ENCODE measurements at regions not wholly inside any gene's neighbourhood (a gene's known extent, or its start where the extent isn't known, plus 50 kb on each side); places are given as distances from the start of the nearest gene placed in this dataset.

DNA sequence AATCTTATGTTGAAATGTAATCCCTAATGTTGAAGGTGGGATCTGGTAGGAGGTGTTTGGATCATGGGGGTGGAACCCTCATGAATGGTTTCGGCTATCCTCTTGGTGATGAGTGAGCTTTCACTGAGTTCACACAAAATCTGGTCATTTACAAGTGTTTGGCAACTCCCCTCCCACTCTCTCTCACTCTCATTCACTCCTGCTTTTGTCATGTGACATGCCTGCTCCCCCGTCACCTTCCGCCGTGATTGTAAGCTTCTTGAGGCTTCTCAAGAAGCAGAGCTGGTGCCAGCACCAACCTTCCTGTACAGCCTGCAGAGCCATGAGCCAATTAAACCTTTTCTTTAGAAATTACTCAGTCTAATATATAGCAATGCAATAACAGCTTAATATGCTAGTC is 245.4 kb downstream of the BMP4 start:
- no peak overlapping the region for H3K4me3 ChIP-seq (ENCODE audit: control insufficient read depth in 2 of 3, extremely low read depth in 1 of 3, insufficient read depth in 2 of 3, low read depth in 1 of 3, low read length in 3 of 3)
- DNase-seq (ENCODE audit: low read depth, low spot score) = no peak
- TF ChIP-seq EZH2 (IDR thresholded peaks at IDR 0.05; ENCODE audit: low read length) = no peak
- TF ChIP-seq CTCF (optimal IDR thresholded peaks at IDR 0.05 in 1 of 3, IDR thresholded peaks at IDR 0.05 in 1 of 3, conservative IDR thresholded peaks at IDR 0.05 in 1 of 3; ENCODE audit: extremely low read depth in 1 of 3, insufficient read depth in 2 of 3, low read length in 3 of 3) = no peak
- H3K36me3 ChIP-seq (ENCODE audit: control insufficient read depth in 2 of 2, extremely low read depth in 1 of 2, insufficient read depth in 2 of 2, low read length in 2 of 2) = no peaks in the 10 kb centered on the region
- H3K4me2 ChIP-seq (ENCODE audit: control insufficient read depth, extremely low read depth, insufficient read depth, low read depth, low read length) = no peak overlapping the region
- peaks cover 4% of the 10 kb centered on the region for H3K4me1 ChIP-seq (ENCODE audit: control insufficient read depth, extremely low read depth, insufficient read depth, low read length)
- no peak overlapping the region for H3K27ac ChIP-seq (ENCODE audit: control insufficient read depth, insufficient read depth, low read length)
- H3K27me3 ChIP-seq (ENCODE audit: control insufficient read depth, extremely low read depth, insufficient read depth, low read length) = no peaks in the 10 kb centered on the region
- H3K9me3 ChIP-seq (ENCODE audit: control insufficient read depth, low read depth, low read length) = no peaks in the 10 kb centered on the region
- H4K20me1 ChIP-seq (ENCODE audit: control insufficient read depth, extremely low read depth, insufficient read depth, low read length) = no peaks in the 10 kb centered on the region
- dilution Hi-C loops (cut with MboI; ENCODE audit: extremely low pct_ligation_motif_present, low sequenced_read_pairs) = no loop called here
- no peak overlapping the region for H2AFZ ChIP-seq (ENCODE audit: control insufficient read depth, low read length)
- H3K79me2 ChIP-seq (ENCODE audit: control insufficient read depth, insufficient read depth, low read length) = no peaks in the 10 kb centered on the region
- no peaks in the 10 kb centered on the region for H3K9me1 ChIP-seq (ENCODE audit: control insufficient read depth, extremely low read depth, insufficient read depth, low read length)
- no peak overlapping the region for H3K9ac ChIP-seq (ENCODE audit: control insufficient read depth, extremely low read depth, insufficient read depth, low read length)
- FAIRE-seq = no peak

GRCh38 chr14:53710615-53711014 is 246.0 kb downstream of the BMP4 start:
- Histone ChIP-seq H3K27ac (ENCODE audit: control insufficient read depth, insufficient read depth, low read length) (no peak overlapping the region), H3K9ac (ENCODE audit: control insufficient read depth, extremely low read depth, insufficient read depth, low read length) (no peak overlapping the region), H4K20me1 (ENCODE audit: control insufficient read depth, extremely low read depth, insufficient read depth, low read length) (no peaks in the 10 kb centered on the region), H3K9me3 (ENCODE audit: control insufficient read depth, low read depth, low read length) (no peaks in the 10 kb centered on the region), H3K4me2 (ENCODE audit: control insufficient read depth, extremely low read depth, insufficient read depth, low read depth, low read length) (no peak overlapping the region), H3K36me3 (ENCODE audit: control insufficient read depth in 2 of 2, extremely low read depth in 1 of 2, insufficient read depth in 2 of 2, low read length in 2 of 2) (no peaks in the 10 kb centered on the region), H3K9me1 (ENCODE audit: control insufficient read depth, extremely low read depth, insufficient read depth, low read length) (no peaks in the 10 kb centered on the region), H3K79me2 (ENCODE audit: control insufficient read depth, insufficient read depth, low read length) (no peaks in the 10 kb centered on the region), H2AFZ (ENCODE audit: control insufficient read depth, low read length) (no peak overlapping the region), H3K4me1 (ENCODE audit: control insufficient read depth, extremely low read depth, insufficient read depth, low read length) (peaks cover 4% of the 10 kb centered on the region), H3K27me3 (ENCODE audit: control insufficient read depth, extremely low read depth, insufficient read depth, low read length) (no peaks in the 10 kb centered on the region), H3K4me3 (ENCODE audit: control insufficient read depth in 2 of 3, extremely low read depth in 1 of 3, insufficient read depth in 2 of 3, low read depth in 1 of 3, low read length in 3 of 3) (no peak overlapping the region)
- FAIRE-seq (peak; percentile 9), DNase-seq (ENCODE audit: low read depth, low spot score) (no peak)
- TF ChIP-seq CTCF (optimal IDR thresholded peaks at IDR 0.05 in 1 of 3, IDR thresholded peaks at IDR 0.05 in 1 of 3, conservative IDR thresholded peaks at IDR 0.05 in 1 of 3; ENCODE audit: extremely low read depth in 1 of 3, insufficient read depth in 2 of 3, low read length in 3 of 3) (no peak), EZH2 (IDR thresholded peaks at IDR 0.05; ENCODE audit: low read length) (no peak)
- dilution Hi-C loops (cut with MboI; ENCODE audit: extremely low pct_ligation_motif_present, low sequenced_read_pairs) = no loop called here

Data from keratinocyte (primary cell).